HFFc6 (cell line): ENCODE measurements at regions not wholly inside any gene's neighbourhood (a gene's known extent, or its start where the extent isn't known, plus 50 kb on each side); places are given as distances from the start of the nearest gene placed in this dataset.
"Not testable (repeated sequence)": the region's sequence is repeated elsewhere in the genome, so short reads cannot be mapped to it uniquely, and the experiment has no call there.

Experiments
- DNase-seq: peaks from one replicate; pipeline ENCODE4 v3.0.0-alpha.2; 2018
- H3K27ac Mint-ChIP-seq: 2 replicates; pipeline ENCODE4 v1.8.0; 2020; ENCODE audit warnings: mild to moderate bottlenecking, mixed read lengths
- H3K27me3 Mint-ChIP-seq: 2 replicates; pipeline ENCODE4 v1.8.0; 2021; ENCODE audit warnings: mild to moderate bottlenecking, moderate library complexity, mixed read lengths; ENCODE audit not compliant: insufficient read depth
- H3K36me3 Mint-ChIP-seq: 2 replicates; pipeline ENCODE4 v1.8.0; 2021; ENCODE audit warnings: low read depth, mixed read lengths
- H3K4me1 Mint-ChIP-seq: 2 replicates; pipeline ENCODE4 v1.8.0; 2020; ENCODE audit warnings: low read depth, mixed read lengths
- H3K4me3 Mint-ChIP-seq: 2 replicates; pipeline ENCODE4 v1.8.0; 2020; ENCODE audit warnings: mild to moderate bottlenecking, moderate library complexity, mixed read lengths
- H3K9me3 Mint-ChIP-seq: 2 replicates; pipeline ENCODE4 v1.8.0; 2020; ENCODE audit warnings: mild to moderate bottlenecking, mixed read lengths
- CTCF ChIP-seq: fragments of 200-600 bp; sonication (generic); IDR thresholded peaks from 2 replicates; pipeline ENCODE4 v1.5.0; 2021; ENCODE audit warnings: antibody characterized with exemption, mild to moderate bottlenecking

GRCh38 chr7:118877187-118877586 lies 652.7 kb downstream of the ANKRD7 start:
- Mint-ChIP-seq H3K9me3 (peaks cover 29% of the 10 kb centered on the region), H3K36me3 (no peaks in the 10 kb centered on the region), H3K27ac (no peak overlapping the region), H3K4me3 (no peak overlapping the region), H3K27me3 (no peaks in the 10 kb centered on the region), H3K4me1 (no peaks in the 10 kb centered on the region)
- DNase-seq = no peak
- TF ChIP-seq CTCF = no peak

DNA sequence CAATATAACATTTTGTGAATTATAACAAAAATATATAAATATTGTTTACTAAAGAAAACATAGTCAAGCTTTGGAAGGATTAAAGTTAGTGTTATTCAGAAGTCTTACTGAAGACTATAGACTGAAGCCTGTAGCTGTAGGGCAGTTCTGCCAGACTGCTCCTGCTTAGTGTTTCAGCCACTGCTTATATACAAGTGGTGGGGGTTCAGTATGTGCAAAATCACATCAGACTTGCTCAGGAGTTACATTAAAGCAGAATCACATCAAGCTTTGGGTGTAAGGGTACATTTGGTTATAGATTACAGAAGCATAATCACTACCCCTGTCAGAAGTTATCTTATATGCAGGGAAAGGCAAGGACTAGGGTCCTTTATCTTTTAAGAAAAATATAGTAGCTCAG lies 653.8 kb downstream of the ANKRD7 start:
- TF ChIP-seq CTCF = no peak
- no peak for DNase-seq
- no peaks in the 10 kb centered on the region for H3K36me3 Mint-ChIP-seq
- H3K27me3 Mint-ChIP-seq = no peaks in the 10 kb centered on the region
- peaks cover 20% of the 10 kb centered on the region; the same call in 1 of the 2 replicates for H3K9me3 Mint-ChIP-seq
- H3K27ac Mint-ChIP-seq = no peak overlapping the region
- no peaks in the 10 kb centered on the region for H3K4me1 Mint-ChIP-seq
- no peak overlapping the region for H3K4me3 Mint-ChIP-seq

DNA sequence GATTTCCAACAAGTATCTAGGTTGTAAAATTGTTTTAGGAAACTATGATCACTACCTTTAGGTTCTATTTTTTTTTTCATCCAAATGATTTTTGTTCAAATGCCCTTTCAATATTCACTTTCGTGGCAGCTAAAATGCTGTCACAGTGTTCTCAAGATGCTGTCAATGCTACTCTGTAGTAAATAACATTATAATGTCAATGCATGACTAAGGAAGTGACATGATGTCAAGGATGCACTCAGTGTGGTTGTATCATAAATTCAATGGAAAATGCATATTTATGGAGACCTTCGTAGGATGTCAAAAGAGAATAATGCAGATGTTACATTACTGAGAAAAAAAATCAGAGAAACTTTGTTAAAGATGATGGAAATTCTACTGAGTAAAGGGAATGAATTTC lies 673.8 kb downstream of the ANKRD7 start:
- no peaks in the 10 kb centered on the region for H3K27me3 Mint-ChIP-seq
- no peak for DNase-seq
- peaks cover 25% of the 10 kb centered on the region for H3K9me3 Mint-ChIP-seq
- H3K27ac Mint-ChIP-seq = no peak overlapping the region
- no peak overlapping the region for H3K4me3 Mint-ChIP-seq
- H3K4me1 Mint-ChIP-seq = no peaks in the 10 kb centered on the region
- no peak for TF ChIP-seq CTCF
- no peaks in the 10 kb centered on the region for H3K36me3 Mint-ChIP-seq

GRCh38 chr7:118902600-118902999 lies 678.1 kb downstream of the ANKRD7 start:
- no peaks in the 10 kb centered on the region for H3K36me3 Mint-ChIP-seq
- TF ChIP-seq CTCF = no peak
- no peak for DNase-seq
- no peak overlapping the region for H3K27ac Mint-ChIP-seq
- no peak overlapping the region for H3K4me3 Mint-ChIP-seq
- no peaks in the 10 kb centered on the region for H3K4me1 Mint-ChIP-seq
- no peaks in the 10 kb centered on the region for H3K27me3 Mint-ChIP-seq
- peaks cover 12% of the 10 kb centered on the region for H3K9me3 Mint-ChIP-seq

DNA sequence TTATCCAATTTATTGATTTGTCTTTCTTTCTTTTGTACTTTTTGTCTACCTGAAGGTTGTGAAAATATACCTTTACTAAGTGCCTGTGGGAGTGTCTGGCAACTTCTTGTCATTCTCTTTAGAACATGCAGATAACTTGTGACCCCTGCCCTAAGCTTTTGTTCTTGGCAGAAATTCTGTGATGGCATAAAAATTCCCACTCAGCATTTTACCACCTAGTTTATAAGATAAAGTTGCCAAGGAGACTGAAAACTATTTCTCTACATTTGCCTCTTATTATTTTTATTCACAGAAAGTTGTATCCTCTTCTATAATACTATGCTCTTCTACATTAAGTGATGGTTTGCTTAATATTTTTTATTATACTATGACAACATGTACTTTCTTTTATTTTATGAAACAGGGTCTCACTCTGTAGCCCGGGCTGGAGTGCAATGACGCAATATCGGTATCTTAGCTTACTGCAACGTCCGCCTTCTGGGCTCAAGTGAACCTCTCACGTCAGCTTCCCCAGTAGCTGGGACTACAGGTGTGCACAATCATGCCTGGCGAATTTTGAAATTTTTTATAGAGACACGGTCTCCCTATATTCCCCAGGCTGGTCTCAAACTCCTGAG lies 683.5 kb downstream of the ANKRD7 start:
- H3K27ac Mint-ChIP-seq = no peak overlapping the region
- no peak overlapping the region for H3K4me3 Mint-ChIP-seq
- no peaks in the 10 kb centered on the region for H3K4me1 Mint-ChIP-seq

DNA sequence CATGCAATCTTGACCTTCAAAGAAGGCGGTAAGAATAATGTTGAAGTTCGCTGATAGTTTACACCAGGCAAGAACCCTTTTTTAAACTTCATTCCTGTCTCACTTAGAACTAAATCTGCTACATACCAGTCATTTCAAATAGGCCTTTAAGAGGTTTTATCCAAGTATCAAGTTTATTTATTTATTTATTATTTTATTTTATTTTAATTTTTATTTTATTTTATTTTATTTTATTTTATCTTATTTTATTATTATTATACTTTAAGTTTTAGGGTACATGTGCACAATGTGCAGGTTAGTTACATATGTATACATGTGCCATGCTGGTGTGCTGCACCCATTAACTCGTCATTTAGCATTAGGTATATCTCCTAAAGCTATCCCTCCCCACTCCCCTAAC lies 691.6 kb downstream of the ANKRD7 start:
- H3K27me3 Mint-ChIP-seq, H3K36me3 Mint-ChIP-seq, H3K4me1 Mint-ChIP-seq, DNase-seq, H3K27ac Mint-ChIP-seq, H3K4me3 Mint-ChIP-seq: not testable (repeated sequence)
- peaks cover 16% of the 10 kb centered on the region for H3K9me3 Mint-ChIP-seq

More for the DNA sequence above, 683.5 kb downstream of the ANKRD7 start:
- peaks cover 21% of the 10 kb centered on the region for H3K9me3 Mint-ChIP-seq
- TF ChIP-seq CTCF = no peak
- DNase-seq = no peak
- H3K36me3 Mint-ChIP-seq = no peaks in the 10 kb centered on the region
- no peaks in the 10 kb centered on the region for H3K27me3 Mint-ChIP-seq
